ENCODE measurements at regions not wholly inside any gene's neighbourhood (a gene's known extent, or its start where the extent isn't known, plus 50 kb on each side); places are given as distances from the start of the nearest gene placed in this dataset.

- DNase-seq (ENCODE audit: low spot score): no peak
Measured at GRCh38 chr3:194067949-194068362, 68.0 kb upstream of the HES1 start.

DNA sequence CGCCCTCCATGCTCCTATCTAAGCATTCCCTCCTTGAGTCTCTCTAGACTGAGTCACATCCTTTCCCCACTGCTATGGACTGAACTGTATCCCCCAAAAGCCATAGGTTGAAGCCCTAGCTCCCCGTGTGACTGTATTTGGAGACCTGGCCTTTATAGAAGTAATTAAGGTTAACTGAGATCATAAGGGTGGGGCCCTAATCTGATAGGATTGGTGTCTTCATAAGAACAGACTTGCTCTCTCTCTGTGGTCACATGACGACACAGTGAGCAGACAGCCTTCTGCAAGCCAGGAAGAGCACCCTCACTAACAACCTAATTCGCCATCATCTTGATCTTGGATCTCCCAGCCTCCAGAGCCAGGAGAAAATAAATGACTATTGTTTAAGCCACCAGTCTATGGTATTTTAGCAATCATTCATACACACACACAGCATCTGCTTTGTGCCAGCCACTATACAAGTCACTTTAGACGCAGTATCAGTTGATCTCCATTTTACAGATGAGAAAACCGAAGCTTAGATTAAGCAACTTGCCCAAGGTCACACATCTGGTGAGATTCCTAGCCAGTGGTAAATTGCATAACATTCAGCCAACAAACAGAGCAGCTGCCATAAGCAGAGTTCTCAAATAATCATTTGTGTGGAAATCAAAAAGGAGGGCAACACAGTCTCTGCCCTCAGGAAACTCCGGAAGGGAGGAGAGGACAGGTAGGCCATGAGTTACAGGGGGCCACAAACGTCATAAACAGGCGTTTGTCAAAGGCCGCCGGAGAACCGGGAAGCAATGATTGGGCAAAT is 66.3 kb upstream of the HES1 start:
- no peak for DNase-seq (ENCODE audit: low spot score)

GRCh38 chr3:194070220-194070633 is 65.7 kb upstream of the HES1 start:
- no peak for DNase-seq (ENCODE audit: low spot score)

DNA sequence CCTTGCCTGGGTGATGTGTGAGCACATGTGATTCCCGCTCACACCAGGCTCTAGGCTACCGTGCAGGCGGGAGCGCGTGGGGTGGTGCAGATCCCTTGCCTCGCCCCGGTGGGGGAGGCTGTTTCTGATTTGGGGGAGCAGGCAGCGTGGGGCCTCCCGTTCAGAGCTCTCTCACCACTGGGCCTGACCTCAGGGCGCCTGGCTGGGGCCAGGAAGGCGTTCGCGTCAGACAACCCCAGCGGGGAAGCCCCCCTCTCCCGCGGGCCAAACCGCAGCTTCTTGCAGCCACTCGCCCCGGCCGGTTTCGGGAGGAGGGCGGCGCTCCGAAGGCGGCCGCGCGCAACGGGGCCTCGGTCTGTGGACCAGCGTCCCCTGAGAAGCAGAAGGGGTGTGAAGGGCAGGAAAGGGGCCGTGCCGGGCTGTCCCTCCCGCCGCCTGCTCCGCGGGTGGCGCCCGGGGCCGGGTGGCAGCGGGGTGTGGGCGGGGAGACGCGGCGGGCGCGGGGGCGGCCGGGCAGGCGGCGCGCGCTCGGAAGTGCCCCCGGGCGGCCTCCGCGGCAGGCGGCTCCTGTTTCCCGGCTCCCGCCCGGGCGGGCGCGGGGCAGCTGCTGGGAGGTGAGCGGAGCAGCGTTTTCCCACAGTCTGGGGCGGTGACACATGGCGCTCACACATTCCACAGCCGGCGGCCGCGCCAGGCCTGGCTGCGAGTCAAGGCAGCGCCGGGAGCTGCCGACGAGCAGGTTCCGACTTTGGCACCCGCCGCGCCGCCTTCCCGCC is 65.1 kb upstream of the HES1 start:
- DNase-seq (ENCODE audit: low spot score): no peak

DNA sequence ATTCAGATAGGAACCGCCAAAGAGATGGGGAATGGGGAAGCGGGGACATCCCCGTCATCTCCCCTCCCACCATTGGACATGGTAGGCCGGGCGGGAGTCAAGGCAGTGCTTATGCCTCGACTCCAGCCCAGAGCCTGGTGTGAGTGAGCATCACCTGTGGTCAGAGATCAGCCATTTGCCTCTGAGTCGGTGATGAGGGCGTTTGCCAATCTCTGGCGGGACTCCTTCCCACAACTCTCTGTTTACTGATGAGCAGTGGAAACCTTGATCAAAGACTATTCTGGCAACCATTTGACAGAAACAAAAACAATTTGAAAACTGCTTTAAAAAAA is 63.9 kb upstream of the HES1 start:
- no peak for DNase-seq (ENCODE audit: low spot score)

- DNase-seq (ENCODE audit: low spot score): no peak
Measured at GRCh38 chr3:194072691-194073279, 63.2 kb upstream of the HES1 start.

DNA sequence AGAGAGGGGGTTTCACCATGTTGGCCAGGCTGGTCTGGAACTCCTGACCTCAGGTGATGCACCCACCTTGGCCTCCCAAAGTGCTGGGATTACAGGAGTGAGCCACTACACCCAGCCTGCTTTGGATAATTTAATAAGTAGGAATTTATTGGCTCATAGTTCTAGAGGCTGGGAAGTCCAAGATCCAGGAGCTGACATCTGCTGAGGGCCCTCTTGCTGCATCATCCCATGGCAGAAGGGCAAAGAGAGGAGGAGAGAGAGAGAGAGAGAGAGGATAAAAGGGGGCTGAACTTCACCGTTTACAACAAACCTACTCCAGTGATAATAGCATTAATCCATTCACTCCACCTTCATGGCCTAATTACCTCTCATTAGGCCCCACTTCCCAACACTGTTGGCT is 62.0 kb upstream of the HES1 start:
- DNase-seq (ENCODE audit: low spot score): no peak

DNA sequence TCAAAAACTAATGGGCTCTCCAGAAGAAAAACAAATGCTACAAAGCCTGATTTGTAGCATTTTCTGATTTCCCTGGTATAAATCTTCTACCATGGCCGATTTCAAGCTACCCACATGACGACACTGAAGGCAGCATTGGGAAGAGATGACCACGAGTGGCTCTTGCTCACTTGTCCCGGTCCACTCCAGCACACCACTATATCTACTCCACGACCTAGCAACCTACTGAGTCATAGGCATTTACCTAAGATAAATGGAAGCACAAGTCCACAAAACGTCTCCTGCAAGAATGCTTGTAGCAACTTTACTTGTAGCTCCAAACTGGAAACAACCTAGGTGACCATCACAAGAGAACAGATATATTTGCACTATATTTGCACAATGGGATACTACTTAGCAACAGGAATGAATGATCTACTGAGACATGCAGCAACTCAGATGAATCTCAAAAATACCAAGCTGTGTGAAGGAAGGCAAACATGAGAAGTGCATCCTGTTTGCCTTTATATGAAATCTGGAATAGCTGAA is 60.8 kb upstream of the HES1 start:
- DNase-seq (ENCODE audit: low spot score): no peak

- no peak for DNase-seq (ENCODE audit: low spot score)
Measured at GRCh38 chr3:194075802-194076460, 60.0 kb upstream of the HES1 start.

DNA sequence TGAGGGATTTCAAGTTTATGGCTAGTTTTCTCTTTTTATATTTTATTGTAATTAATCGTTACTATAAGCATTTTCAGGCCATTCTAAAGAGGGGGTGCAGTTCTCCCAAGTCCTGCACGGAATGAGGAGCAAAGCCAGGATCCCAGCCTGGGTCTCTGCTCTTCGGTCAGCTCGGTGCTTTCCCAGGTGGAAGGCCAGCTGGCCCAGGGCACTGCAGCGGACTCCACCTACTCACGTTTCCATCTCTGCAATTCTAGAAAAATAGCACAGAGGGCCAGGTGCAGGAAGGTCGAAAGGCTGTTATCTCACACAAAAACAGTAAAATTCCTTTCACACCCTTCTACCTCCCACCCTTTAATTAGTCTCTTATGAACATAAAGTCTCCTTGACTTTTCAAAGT is 59.5 kb upstream of the HES1 start:
- no peak for DNase-seq (ENCODE audit: low spot score)

DNA sequence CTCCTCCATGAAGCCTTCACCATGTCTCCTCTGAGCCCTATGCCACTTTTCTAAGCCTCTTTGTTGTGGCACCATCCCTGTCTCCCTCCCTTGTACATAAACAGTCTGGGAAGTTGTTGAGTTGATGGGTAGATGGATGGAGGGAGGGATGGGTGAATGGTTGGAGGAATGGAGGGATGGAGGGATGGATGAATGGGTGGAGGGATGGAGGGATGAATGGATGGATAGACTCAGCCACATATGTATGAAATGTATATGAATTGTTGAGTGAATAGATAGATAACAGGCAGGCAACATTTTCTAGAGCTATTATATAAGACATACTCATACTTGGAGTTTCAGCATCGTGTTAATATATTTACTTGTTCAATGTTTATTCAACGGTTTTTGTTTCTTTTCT is 58.3 kb upstream of the HES1 start:
- DNase-seq (ENCODE audit: low spot score): no peak

DNA sequence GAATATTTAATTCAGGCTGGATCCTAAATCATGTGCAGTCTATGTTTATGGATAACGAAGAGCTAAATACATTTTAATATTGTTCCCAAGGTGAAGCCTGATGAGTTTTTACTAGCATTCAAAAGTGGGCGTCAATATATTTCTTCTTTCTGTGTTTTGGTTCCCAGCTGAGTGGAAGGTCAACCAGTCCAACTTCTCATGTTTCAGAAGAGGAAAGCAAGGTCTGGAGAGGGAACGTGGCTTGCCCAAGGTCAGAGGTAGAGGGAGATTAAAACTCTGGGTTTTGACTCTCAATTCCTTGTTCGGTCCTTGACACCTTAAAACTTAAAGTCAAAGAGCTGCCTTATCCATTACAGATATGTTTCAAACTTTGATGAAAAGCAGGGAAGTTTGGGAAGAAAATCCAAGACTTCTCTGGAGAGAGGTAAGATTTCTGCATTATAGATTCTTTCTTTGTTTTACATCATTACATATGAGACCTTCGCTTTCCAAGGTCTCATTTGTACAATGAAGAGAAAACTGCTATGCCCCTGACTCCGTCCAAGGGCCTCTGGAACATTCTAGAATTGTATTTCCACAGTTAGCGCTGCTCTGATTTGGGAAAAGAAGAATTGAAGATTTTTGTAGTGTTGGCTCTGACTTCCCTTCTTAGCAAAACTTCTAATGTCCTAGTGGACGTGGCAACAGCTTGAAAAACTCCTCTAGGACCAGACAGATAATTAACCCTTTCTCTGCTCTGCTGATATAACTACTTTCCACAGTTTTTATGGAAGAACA is 57.7 kb upstream of the HES1 start:
- no peak for DNase-seq (ENCODE audit: low spot score)

- no peak for DNase-seq (ENCODE audit: low spot score)
Measured at GRCh38 chr3:194079702-194080172, 56.2 kb upstream of the HES1 start.

DNA sequence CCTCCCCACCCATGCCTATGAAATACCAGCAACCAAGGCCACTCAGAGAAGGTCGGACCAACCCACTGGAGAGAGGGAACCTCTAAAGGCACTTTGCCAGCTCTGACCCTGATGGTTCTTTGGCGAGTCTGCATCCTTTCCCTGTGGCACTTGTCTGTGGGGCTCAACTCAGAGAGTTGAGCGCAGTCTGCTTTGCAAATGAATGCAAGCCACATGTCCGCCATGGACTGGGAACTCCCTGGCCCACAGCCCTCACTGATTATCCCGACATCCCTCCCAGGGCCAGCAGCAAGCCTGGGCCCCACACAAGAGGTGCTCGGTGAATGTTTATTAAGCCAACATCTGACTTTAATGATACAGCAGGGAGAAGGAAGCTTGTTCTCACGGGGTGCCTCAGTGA is 55.5 kb upstream of the HES1 start:
- DNase-seq (ENCODE audit: low spot score): no peak

- DNase-seq (ENCODE audit: low spot score): no peak
Measured at GRCh38 chr3:194080913-194081800, 54.8 kb upstream of the HES1 start.

DNA sequence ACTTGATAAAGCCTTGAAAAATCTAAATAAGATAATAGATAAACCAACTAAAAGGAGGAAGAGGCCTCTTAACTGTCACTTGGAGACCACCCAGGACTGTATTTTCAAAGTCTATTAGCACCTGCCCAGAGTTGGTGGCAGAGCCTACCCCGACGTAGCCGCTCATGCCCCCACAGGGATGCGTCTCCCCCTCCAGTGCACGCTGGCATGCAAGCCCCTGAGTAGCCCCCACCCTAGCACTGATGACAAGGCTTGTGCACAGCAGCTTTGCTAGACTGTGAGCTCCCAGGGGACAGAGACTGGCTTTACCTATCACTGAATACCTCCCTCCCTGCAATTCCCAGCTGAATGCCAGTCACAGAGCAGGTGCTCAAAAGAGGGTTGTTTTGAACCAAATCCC is 54.1 kb upstream of the HES1 start:
- DNase-seq (ENCODE audit: low spot score): no peak

GRCh38 chr3:194082743-194083636 is 53.0 kb upstream of the HES1 start:
- DNase-seq (ENCODE audit: low spot score): no peak

DNA sequence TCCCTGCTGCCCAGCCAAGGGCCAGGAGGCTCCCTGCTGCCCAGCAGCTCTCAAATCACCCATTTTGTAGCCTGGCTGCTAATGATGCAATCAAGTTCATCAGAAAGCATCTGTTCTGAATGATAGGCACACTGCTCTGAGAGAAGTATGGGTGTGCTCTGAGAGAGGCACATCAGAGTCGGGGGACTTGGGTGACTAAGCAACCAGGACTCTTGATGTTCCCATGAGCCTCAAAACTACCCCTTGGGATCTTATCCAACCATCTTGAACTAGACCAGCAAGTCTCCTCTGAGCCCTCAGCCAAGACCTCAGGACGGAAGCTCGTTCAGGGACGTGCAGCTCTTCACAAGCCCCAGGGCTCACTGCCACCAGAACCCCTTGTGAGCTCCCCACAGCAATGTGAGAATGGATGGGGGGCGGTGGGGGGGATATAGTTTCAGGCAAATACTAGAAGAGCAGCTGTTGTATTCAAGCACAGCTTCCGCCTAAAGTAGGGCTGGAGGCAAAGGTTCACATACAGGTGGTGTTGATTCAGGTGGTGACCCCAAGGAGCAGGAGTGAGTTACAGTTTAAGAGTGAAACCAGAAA is 52.2 kb upstream of the HES1 start:
- no peak for DNase-seq (ENCODE audit: low spot score)

GRCh38 chr3:194084284-194084683 is 51.7 kb upstream of the HES1 start:
- no peak for DNase-seq (ENCODE audit: low spot score)

Data from hematopoietic multipotent progenitor cell treated with erythropoietin and hydrocortisone succinate and interleukin-3 and kit ligand, for 15 days (in vitro differentiated cells).